K562 (cell line): ENCODE measurements at regions not wholly inside any gene's neighbourhood (a gene's known extent, or its start where the extent isn't known, plus 50 kb on each side); places are given as distances from the start of the nearest gene placed in this dataset.

ENCODE experiments used
- CBX8 ChIP-seq: fragments of 200-600 bp; sonication (generic); IDR thresholded peaks from 2 replicates; pipeline ENCODE4 v1.6.1; 2012; ENCODE audit warnings: borderline replicate concordance, mixed run types, low read depth, mild to moderate bottlenecking, moderate library complexity, mixed read lengths, low read length, control low read depth, inconsistent platforms; ENCODE audit not compliant: poor library complexity, severe bottlenecking; ENCODE audit errors: extremely low read depth
- CSDE1 ChIP-seq, 2 experiments: fragments of 450-650 bp; IDR thresholded peaks; 2 replicates each; pipeline ENCODE4 v1.6.1; 2016; ENCODE audit warnings: mild to moderate bottlenecking in 1 of 2
- FOSL1 ChIP-seq: fragments of 200-800 bp; sonication (Bioruptor generic); conservative IDR thresholded peaks from 2 replicates; pipeline ENCODE4 v1.6.1; 2016; ENCODE audit warnings: missing genetic modification characterization, missing compliant biosample characterization
- GABPA ChIP-seq: fragments of 200-800 bp; sonication (Bioruptor generic); conservative IDR thresholded peaks from 2 replicates; pipeline ENCODE4 v1.6.1; 2016; ENCODE audit warnings: low read depth, missing genetic modification characterization, missing compliant biosample characterization
- HDAC1 ChIP-seq, 2 experiments: fragments of 450-650 bp; IDR thresholded peaks; 2 replicates each; pipeline ENCODE4 v1.6.1; 2016 to 2017; ENCODE audit warnings: inconsistent platforms in 1 of 2, mild to moderate bottlenecking in 1 of 2, moderate library complexity in 1 of 2
- KAT7 ChIP-seq: sonication (generic); formaldehyde crosslinking; IDR thresholded peaks from 2 replicates; pipeline ENCODE4 v1.8.0; 2022; ENCODE audit warnings: missing genetic modification reagents, mild to moderate bottlenecking, borderline replicate concordance
- NR2F6 ChIP-seq: fragments of 450-650 bp; formaldehyde crosslinking; IDR thresholded peaks from 2 replicates; pipeline ENCODE4 v1.4.0; 2020; ENCODE audit warnings: mild to moderate bottlenecking
- PCBP1 ChIP-seq: fragments of 200-400 bp; formaldehyde crosslinking; IDR thresholded peaks from 2 replicates; pipeline ENCODE4 v1.6.1; 2018; ENCODE audit warnings: mild to moderate bottlenecking, low read depth, low read length; ENCODE audit not compliant: poor library complexity, severe bottlenecking
- ZBTB8A ChIP-seq: fragments of 450-650 bp; IDR thresholded peaks from 2 replicates; pipeline ENCODE4 v1.6.1; 2018; ENCODE audit warnings: mild to moderate bottlenecking, moderate library complexity; ENCODE audit not compliant: partially characterized antibody
- ZNF134 ChIP-seq: fragments of 250-450 bp; sonication (Bioruptor Pico); conservative IDR thresholded peaks from 2 replicates; pipeline ENCODE4 v1.4.0; 2020
- ZNF174 ChIP-seq: fragments of 250-450 bp; sonication (Bioruptor Pico); IDR thresholded peaks from 2 replicates; pipeline ENCODE4 v1.4.0; 2020; ENCODE audit warnings: mild to moderate bottlenecking
- ZNF274 ChIP-seq: IDR thresholded peaks from 2 replicates; pipeline ENCODE4 v1.6.1; 2011; ENCODE audit warnings: low read depth, mild to moderate bottlenecking, low read length, moderate library complexity, borderline replicate concordance
- ZNF3 ChIP-seq: fragments of 250-450 bp; sonication (Bioruptor Pico); IDR thresholded peaks from 2 replicates; pipeline ENCODE4 v1.5.0; 2021; ENCODE audit warnings: mild to moderate bottlenecking, moderate library complexity
- ZZZ3 ChIP-seq: fragments of 450-650 bp; IDR thresholded peaks from 2 replicates; pipeline ENCODE4 v1.6.1; 2016; ENCODE audit warnings: antibody characterized with exemption, mild to moderate bottlenecking, moderate library complexity
- TF ChIP-seq, protein P1 (sequence below): fragments of 450-650 bp; IDR thresholded peaks from 2 replicates; pipeline ENCODE4 v1.6.1; 2018; ENCODE audit not compliant: partially characterized antibody
- TF ChIP-seq, protein P2 (sequence below): sonication (generic); formaldehyde crosslinking; IDR thresholded peaks from 2 replicates; pipeline ENCODE4 v1.8.0; 2023; ENCODE audit warnings: missing genetic modification reagents, mild to moderate bottlenecking, borderline replicate concordance

DNA sequence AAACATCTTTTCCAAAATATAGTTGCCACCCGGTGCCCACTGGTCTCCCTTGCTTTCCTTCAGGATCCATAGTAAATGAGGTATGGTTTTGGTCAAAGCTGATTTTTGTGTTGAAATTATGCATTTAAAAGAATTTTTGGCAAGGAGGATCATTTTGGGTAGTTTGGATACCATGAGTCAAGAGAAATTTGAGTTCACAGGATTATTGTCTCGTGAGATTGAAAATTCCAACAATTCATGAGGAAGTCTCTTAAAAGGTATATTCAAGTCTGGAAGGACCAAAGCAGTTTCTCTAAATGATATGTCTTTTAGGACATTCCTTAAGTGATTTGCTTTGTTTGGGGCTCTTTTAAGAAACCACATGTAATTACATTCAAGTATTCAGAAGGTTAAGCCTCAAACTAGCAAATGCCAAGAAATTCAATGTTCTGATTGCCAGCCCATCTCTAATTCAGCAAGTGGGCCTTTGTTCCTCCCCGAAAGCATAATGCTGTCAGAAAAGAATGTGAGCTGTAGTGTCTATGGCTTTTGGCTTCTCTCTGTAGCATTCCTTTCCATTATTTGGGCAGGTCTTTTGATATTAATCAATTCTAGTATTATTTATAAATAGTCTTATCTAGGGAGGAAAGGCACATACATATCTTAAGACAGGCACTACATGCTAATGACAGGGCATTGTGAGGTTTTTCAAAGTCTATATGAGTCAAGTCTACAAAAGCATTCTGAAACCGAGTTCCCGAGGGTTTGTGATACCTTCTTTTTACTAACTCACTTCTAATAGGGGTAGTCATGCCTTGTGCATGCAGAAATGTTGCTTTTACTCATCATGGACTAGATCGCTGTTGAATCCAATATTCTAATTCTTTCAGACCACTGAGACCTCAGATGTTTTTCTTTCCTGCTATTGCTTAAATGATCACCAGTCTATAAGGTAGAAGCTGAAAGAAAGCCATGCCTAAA is 453.9 kb downstream of the ENC1 start (continued):
- TF ChIP-seq, protein P1, sequence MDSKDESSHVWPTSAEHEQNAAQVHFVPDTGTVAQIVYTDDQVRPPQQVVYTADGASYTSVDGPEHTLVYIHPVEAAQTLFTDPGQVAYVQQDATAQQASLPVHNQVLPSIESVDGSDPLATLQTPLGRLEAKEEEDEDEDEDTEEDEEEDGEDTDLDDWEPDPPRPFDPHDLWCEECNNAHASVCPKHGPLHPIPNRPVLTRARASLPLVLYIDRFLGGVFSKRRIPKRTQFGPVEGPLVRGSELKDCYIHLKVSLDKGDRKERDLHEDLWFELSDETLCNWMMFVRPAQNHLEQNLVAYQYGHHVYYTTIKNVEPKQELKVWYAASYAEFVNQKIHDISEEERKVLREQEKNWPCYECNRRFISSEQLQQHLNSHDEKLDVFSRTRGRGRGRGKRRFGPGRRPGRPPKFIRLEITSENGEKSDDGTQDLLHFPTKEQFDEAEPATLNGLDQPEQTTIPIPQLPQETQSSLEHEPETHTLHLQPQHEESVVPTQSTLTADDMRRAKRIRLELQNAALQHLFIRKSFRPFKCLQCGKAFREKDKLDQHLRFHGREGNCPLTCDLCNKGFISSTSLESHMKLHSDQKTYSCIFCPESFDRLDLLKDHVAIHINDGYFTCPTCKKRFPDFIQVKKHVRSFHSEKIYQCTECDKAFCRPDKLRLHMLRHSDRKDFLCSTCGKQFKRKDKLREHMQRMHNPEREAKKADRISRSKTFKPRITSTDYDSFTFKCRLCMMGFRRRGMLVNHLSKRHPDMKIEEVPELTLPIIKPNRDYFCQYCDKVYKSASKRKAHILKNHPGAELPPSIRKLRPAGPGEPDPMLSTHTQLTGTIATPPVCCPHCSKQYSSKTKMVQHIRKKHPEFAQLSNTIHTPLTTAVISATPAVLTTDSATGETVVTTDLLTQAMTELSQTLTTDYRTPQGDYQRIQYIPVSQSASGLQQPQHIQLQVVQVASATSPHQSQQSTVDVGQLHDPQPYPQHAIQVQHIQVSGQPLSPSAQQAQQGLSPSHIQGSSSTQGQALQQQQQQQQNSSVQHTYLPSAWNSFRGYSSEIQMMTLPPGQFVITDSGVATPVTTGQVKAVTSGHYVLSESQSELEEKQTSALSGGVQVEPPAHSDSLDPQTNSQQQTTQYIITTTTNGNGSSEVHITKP = no peak
- no peak for TF ChIP-seq ZNF3 (CRISPR knock-in tag)
- TF ChIP-seq ZNF274 = no peak
- TF ChIP-seq ZNF174 (CRISPR knock-in tag) = no peak
- TF ChIP-seq ZNF134 (CRISPR knock-in tag) = no peak
- TF ChIP-seq GABPA = no peak
- no peak for TF ChIP-seq ZZZ3
- TF ChIP-seq, protein P2, sequence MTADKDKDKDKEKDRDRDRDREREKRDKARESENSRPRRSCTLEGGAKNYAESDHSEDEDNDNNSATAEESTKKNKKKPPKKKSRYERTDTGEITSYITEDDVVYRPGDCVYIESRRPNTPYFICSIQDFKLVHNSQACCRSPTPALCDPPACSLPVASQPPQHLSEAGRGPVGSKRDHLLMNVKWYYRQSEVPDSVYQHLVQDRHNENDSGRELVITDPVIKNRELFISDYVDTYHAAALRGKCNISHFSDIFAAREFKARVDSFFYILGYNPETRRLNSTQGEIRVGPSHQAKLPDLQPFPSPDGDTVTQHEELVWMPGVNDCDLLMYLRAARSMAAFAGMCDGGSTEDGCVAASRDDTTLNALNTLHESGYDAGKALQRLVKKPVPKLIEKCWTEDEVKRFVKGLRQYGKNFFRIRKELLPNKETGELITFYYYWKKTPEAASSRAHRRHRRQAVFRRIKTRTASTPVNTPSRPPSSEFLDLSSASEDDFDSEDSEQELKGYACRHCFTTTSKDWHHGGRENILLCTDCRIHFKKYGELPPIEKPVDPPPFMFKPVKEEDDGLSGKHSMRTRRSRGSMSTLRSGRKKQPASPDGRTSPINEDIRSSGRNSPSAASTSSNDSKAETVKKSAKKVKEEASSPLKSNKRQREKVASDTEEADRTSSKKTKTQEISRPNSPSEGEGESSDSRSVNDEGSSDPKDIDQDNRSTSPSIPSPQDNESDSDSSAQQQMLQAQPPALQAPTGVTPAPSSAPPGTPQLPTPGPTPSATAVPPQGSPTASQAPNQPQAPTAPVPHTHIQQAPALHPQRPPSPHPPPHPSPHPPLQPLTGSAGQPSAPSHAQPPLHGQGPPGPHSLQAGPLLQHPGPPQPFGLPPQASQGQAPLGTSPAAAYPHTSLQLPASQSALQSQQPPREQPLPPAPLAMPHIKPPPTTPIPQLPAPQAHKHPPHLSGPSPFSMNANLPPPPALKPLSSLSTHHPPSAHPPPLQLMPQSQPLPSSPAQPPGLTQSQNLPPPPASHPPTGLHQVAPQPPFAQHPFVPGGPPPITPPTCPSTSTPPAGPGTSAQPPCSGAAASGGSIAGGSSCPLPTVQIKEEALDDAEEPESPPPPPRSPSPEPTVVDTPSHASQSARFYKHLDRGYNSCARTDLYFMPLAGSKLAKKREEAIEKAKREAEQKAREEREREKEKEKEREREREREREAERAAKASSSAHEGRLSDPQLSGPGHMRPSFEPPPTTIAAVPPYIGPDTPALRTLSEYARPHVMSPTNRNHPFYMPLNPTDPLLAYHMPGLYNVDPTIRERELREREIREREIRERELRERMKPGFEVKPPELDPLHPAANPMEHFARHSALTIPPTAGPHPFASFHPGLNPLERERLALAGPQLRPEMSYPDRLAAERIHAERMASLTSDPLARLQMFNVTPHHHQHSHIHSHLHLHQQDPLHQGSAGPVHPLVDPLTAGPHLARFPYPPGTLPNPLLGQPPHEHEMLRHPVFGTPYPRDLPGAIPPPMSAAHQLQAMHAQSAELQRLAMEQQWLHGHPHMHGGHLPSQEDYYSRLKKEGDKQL (CRISPR knock-in tag) = no peak
- TF ChIP-seq HDAC1 (IDR thresholded peaks at IDR 0.05) = no peak
- no peak for TF ChIP-seq CSDE1 (IDR thresholded peaks at IDR 0.05)
- TF ChIP-seq ZBTB8A = no peak
- TF ChIP-seq KAT7 (CRISPR knock-in tag) = no peak
- TF ChIP-seq PCBP1 = no peak
- no peak for TF ChIP-seq NR2F6 (CRISPR knock-in tag)
- no peak for TF ChIP-seq FOSL1 (tag)
- no peak for TF ChIP-seq CBX8
